ENCODE measurements at regions not wholly inside any gene's neighbourhood (a gene's known extent, or its start where the extent isn't known, plus 50 kb on each side); places are given as distances from the start of the nearest gene placed in this dataset.

GRCh38 chr3:127377801-127378655 is 90.2 kb upstream of the PRR20G start:
- no peak for DNase-seq

DNA sequence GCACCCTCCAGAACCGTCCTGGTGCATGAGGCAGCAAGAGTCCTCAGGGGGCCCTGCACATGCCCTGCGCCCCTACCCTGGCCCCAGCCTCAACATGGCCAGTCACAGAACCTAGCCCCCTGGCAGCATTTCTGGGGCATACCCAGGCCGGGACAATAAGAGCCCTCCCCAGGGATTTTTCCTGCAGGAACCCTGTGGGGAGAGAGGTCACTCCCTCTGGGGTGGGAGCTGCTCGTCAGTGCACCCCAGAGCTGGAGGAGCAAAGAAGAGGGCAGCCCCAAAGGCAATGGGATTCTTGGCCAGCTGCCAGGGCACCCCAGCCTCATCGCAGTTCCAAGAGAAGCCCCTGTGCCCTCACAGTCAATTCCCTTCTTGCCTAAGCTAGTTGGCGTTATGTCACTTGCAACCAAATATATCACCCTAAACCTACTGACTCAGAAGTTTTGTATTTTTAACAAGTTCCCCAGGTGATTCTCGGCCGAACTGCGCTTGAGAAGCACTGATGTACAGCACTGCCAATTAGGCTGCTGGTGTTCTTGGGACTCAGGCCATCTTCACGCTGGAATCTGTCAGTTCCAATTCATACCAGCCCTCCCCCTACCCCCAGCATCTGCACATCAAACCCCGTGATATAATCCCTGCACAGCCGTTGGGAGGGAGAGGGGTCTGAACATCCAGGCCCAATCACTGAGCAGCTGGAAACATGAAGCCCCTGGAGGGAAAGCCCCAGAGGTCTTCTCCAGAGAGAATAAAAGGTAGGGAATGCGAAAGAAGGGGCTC is 87.5 kb upstream of the PRR20G start:
- no peak for DNase-seq

DNA sequence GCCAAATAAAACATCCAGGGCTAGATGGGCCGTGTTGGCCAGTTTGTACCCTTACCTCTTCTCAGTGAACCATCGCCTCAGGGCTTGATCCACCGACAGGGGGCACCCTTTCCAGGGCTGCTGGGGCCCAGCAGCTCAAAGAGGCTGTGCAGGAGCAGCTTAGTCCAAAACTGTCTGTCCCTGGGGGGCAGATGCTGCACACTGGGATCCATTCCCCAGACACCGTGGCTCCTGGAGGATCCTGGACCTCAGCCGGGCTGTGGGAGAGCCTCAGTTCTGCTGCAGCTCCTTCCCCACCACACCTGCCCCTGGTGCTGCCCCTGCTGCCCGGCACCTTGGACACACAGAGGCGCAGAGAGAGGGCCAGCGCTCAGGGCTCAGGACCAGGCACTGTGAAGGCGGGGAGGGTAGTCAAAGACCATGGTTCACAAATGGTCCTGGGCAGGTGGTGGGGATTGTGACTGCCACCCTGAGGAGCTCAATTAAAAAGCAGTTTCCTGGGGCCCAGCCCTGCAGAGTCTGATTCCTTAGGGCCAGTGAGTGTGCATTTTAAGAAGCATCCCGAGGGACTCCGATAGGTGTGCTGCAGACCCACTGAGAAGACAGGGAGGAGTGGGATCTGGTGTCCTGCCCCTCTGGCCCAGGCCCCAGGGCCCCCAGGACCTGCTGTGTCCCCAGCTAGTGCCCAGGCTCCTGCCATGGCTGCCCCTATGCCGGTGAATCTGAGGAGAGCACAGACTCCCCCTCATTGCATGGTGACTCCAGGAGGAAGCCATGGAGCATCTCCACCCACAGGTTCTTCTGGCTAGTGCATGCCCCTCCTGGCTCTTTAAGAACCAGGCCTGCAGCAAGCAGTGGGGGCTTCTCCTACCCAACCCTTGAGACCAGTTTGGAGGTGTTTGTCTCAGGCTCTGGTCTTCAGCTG is 86.5 kb upstream of the PRR20G start:
- no peak for DNase-seq

DNA sequence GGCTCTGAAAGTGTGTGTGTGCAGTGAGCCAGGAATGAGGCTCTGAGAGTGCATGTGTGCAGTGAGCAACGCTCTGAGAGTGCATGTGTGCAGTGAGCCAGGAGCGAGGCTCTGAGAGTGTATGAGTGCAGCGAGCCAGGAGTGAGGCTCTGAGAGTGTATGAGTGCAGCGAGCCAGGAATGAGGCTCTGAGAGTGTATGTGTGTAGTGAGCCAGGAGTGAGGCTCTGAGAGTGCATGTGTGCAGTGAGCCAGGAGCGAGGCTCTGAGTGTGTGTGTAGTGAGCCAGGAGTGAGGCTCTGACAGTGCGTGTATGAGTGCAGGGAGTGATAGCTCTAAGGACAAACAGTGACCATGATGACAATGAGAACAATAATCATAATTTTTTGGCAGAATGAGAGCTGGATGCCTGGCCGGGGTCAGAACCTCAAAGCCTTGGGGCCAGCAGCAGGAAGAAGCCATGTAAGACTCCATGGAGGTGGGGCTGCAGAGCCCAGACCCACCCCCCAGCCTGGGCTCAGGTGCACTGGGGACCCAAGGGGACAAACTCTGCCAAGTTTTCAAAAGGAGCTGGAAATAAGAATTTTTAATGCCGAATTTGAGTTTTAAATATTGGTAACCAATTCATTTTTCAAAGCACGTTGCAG is 85.7 kb upstream of the PRR20G start:
- no peak for DNase-seq

- DNase-seq, result no peak
Measured at GRCh38 chr3:127371846-127372245, 84.0 kb upstream of the PRR20G start.

GRCh38 chr3:127371334-127371733 is 83.5 kb upstream of the PRR20G start:
- peak in 2 of 51 donors; percentile 11 to 29 for DNase-seq

DNA sequence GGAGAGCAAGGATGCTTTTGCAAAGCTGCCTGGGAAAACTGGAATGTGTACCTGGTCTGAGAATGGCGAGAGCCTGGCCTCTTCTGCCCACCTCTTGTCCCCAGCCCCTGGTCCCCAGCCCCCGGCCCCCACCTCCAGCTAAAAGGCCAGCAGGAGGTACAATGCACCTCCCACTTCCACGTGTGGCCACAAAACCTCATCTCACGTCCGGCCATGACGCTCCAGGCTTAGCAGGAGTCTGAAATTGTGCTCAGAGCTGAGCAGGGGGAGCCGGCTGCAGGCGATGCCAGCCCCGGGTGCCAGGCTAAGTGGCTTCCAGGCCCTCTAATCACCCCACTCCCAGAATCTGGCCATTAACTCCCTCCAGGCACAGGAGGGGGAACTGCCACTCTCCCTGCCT is 83.1 kb upstream of the PRR20G start:
- no peak for DNase-seq

DNA sequence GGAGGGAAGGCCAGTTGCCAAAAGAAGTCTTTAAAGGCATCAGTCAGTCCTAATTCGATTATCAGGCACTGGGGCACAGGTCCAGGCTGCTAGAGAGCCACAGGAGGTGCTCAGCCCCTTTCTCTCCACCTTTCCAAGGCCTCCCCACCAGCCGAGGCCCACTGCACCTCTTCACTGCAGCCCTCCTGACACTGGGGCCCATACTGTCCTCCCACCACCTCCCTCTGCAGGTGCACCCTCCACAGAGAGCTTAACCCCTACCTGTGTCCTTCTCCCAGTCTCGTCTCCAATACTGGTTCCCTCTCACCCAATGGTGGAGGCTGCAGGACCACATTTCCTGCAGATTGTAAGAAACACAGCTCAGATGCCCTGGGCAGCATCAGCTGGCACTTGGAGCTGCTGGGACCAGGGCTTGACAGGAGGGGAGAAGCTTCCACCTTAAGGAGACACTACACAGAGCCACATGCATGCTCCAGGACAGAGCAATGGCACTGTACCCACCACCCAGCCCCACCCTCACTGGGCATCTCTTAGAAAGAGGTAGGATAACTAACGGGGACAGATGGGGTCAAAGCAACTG is 81.6 kb upstream of the PRR20G start:
- DNase-seq, result no peak

DNA sequence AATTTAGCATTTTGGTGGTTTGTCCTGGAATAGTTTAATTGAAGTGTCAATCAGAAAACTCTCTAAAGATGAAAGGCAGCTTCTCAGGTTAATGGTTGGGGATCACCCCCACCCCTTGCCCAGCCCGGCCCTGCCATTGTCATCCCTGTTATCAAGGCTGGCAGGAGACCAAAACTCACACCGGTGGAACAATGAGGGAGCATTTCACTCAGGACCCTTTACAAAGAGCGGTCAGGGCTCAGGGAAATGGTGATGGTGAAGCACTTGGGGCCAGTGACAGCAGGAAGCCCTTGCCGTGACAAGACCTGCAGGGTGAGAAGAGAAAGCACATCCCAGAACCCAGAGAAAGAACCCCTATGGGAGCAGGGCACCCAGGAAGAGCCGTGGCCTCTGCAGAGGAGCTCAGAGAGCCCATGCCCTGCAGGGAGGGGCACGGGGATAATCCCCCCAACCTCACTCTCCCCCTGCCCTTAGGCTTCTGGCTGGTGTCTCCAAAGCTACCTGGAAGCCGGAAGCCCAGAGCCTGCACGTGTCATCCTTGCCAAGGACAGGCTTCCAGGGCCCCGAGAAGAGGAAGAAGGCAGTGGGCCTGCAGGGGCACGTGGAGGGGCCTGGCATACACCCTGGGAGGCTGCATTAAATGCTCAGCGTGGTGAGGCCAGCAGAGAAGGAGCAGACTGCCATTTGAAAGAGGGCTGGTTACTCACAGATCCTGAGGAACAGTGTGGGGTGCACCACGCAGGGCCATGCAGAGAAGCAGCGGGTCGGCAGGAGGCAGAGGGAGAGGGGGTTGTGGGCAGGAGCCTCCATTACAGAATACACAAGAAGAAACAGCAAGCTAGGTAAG is 80.6 kb upstream of the PRR20G start:
- no peak for DNase-seq

DNA sequence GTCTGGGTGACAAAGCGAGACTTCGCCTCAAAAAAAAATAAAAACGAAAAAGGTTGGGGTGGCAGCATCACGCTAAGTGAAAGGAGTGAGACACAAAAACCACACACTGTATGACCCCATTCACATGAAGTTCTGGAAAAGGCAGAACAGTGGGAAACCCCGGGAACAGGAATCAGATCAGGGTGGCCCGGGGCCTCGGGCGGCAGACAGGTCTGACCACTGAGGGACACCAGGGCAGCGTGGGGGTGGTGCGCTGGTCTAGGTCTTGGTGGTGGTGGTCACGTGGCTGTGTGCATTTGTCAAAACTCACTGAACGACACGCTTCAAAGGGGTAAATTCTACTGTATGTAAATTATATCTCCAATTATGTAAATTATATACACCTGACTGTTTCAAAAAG is 79.7 kb upstream of the PRR20G start:
- DNase-seq, result no peak

GRCh38 chr3:127366383-127366782 is 78.5 kb upstream of the PRR20G start:
- DNase-seq, result no peak

- no peak for DNase-seq
Measured at GRCh38 chr3:127365163-127365798, 77.4 kb upstream of the PRR20G start.

DNA sequence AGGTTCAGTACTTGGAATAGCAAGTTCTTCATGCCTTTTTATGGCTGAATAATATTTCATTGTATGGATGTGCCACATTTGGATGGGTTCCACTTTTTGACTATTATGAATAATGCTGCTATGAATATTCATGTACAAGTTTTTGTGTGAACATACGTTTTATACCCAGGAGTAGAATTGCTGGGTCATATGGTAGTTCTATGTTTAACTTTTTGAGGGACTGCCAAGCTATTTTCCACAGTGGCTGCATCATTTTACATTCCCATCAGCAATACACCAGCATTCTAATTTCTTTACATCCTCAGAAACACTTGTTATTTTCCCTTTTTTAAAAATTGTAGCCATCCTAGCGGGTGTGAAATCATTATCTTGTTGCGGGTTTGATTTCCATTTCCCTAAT is 76.0 kb upstream of the PRR20G start:
- DNase-seq, result no peak

DNA sequence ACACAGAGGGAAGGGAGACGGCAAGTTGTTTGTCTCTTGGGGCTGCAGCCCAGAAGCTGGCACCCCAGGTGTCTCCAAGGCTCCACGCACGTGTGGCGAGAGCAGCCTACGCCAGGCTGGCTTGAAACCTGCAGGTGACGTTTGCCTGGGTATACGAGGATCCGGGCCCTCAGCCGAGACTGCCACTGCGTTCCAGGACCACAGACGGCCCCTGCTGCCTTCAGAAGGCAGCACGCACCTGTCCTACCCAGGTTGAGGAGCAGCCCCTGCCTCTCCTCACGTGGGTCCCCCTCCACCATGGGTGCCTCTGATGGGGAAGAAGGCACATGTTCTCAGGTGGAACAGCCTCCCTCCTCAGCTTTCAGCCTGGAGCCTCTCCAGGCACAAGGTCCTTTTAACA is 75.3 kb upstream of the PRR20G start:
- no peak for DNase-seq

- DNase-seq, result no peak
Measured at GRCh38 chr3:127360647-127361046, 72.8 kb upstream of the PRR20G start.

DNA sequence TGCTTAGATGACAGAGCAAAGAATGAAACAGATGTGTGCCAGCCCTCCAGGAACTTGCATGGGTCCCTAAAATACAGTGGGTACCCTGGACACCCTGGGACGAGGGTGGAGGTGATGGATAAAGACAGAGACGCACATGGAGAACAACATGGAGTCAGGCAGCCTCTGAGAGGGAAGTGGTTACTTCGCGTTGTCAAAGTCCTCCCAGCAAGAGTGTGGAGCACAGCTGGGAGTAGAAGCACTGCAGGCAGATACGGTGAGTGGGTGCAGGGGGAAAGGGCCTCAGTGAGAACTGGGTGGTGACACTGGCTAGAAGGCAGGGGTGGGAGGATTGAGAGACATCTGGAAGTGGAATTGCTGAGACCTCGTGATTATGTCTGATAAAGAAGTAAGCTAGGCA is 70.8 kb upstream of the PRR20G start:
- DNase-seq, result no peak

GRCh38 chr3:127356381-127356780 is 68.5 kb upstream of the PRR20G start:
- no peak for DNase-seq

- DNase-seq, result no peak
Measured at GRCh38 chr3:127354761-127355160, 66.9 kb upstream of the PRR20G start.

- no peak for DNase-seq
Measured at GRCh38 chr3:127352612-127353011, 64.8 kb upstream of the PRR20G start.

Data from hypothalamus (tissue), 51 donors.